PFSK-1 (cell line): ENCODE measurements at regions not wholly inside any gene's neighbourhood (a gene's known extent, or its start where the extent isn't known, plus 50 kb on each side); places are given as distances from the start of the nearest gene placed in this dataset.

Source experiments
- POLR2AphosphoS5 ChIP-seq: IDR thresholded peaks from 2 replicates; pipeline ENCODE4 v1.6.1; 2012; ENCODE audit warnings: low read depth, mild to moderate bottlenecking, control low read depth, low read length, moderate library complexity
- REST ChIP-seq, 2 experiments: IDR thresholded peaks; 2 replicates each; pipeline versions ENCODE4 v1.6.1 to v1.8.0; 2011 to 2012; ENCODE audit warnings: low read depth in 2 of 2, low read length in 2 of 2, control low read depth in 1 of 2, inconsistent platforms in 1 of 2, mild to moderate bottlenecking in 1 of 2, moderate library complexity in 1 of 2; ENCODE audit not compliant: insufficient read depth in 1 of 2

DNA sequence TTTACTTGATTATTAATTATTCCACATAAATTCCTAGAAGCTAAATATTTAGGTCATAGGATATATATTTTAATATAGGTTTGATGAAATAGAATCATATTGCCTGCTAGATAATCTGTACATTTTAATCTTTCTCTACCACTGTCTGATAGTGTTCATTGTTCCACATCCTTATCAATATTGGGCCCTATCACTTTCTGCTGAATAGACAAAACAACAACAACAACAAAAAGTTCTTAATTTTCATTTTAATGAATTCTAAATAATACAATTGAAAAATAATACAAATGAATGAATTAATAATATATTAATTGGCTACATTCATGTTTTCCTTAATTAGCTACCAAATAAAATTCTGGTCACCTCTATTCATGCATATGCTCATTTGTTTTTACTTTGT lies 1437.2 kb downstream of the LRFN5 start:
- TF ChIP-seq REST (IDR thresholded peaks at IDR 0.05; ENCODE audit: insufficient read depth in 1 of 2, low read depth in 2 of 2, low read length in 2 of 2) (no peak), POLR2AphosphoS5 (no peak)
